Sciatic nerve (tissue), 2 donors: ENCODE measurements at regions not wholly inside any gene's neighbourhood (a gene's known extent, or its start where the extent isn't known, plus 50 kb on each side); places are given as distances from the start of the nearest gene placed in this dataset.
"Not testable (repeated sequence)": the region's sequence is repeated elsewhere in the genome, so short reads cannot be mapped to it uniquely, and the experiment has no call there.

Experiments used
- ATAC-seq: fragments of 200-7000 bp; cut with Tn5 transposase; one replicate; pipeline ENCODE4 v1.9.1; 2020; ENCODE audit warnings: mild to moderate bottlenecking, moderate library complexity
- DNase-seq: peaks from one replicate; pipeline ENCODE4 v3.0.0-alpha.2; 2020; ENCODE audit warnings: low spot score
- intact Hi-C: fragments of 100-400 bp; cut with DNase I; formaldehyde crosslinking; loops from one replicate; pipeline ENCODE4 v1.14.2; 2022
- donor health status: DM: no; HTN: no; CAD: no.
- donor health status: DM: no; HTN: no; CAD: no.

DNA sequence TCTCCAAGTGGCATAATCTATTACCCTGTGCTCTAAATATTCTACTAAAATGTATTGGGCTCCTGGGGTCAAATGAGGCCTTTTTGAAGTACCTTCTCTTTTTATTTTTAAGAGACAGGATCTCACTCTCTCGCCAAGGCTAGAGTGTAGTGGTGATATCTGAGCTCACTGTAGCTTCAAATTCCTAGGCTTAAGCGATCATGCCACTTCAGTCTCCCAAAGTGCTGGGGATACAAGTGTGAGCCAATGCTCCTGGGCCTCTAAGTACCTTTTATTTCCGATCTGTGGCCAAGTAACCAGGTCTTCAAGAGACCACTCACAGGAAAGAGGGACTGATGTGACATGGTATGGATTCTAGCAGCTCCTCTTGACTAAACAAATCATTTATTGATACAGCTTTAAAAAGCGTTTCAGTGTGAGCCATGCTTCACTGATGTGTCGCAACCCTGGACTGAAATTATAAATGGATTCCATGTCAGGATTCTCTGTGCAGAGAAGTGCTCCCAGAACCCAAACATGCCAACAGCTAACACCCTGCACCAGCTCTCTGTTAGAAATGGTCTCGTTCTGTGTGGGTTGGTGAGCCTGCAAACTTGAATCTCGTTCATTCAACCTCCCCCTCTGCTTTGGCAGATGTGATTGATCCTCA, 477.8 kb downstream of the HINT1 start:
- intact Hi-C loops, result no loop called here
- DNase-seq (no peak), ATAC-seq (no peak)

- intact Hi-C loops, result no loop called here
- ATAC-seq, result no peak
Measured at GRCh38 chr5:130678637-130679036, 486.4 kb downstream of the HINT1 start.

DNA sequence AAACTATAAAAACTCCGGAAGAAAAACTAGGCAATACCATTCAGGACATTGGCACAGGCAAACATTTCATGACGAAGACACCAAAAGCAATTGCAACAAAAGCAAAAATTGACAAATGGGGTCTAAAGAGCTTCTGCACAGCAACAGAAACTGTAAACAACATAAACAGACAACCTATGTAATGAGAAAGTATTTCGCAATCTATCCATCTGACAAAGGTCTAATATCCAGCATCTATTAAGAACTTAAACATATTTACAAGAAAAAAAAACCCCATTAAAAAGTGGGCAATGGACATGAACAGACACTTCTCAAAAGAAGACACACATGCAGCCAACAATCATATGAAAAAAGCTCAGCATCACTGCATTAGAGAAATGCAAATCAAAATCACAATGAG, 498.6 kb downstream of the HINT1 start:
- ATAC-seq, result no peak
- DNase-seq, result no peak
- intact Hi-C loops, result no loop called here

More at GRCh38 chr5:130678637-130679036, 486.4 kb downstream of the HINT1 start:
- DNase-seq, result no peak

GRCh38 chr5:130652176-130652575, 512.9 kb downstream of the HINT1 start:
- DNase-seq (no peak), ATAC-seq (no peak)
- intact Hi-C loops, result no loop called here

- DNase-seq, result no peak
- no peak for ATAC-seq
- intact Hi-C loops, result no loop called here
Measured at GRCh38 chr5:130651440-130651839, 513.6 kb downstream of the HINT1 start.

DNA sequence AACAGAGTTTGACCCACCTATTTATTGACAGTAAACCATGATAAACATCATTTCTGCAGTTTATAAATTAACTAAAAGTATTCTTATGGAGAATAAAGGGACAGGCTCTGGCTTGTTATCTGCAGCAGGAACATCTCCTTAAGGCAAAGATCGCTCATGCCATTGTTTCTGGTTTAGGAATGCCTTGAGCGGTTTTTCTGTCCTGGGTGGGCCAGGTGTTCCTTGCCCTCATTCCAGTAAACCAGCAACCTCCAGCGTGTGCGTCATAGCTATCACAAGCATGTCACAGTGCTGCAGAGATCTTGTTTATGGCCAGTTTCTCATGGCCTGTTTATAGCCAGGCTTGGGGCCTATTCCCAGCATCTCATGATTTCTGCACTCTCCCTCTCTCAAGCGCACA, 521.7 kb downstream of the HINT1 start:
- intact Hi-C loops, result no loop called here
- ATAC-seq, result no peak

GRCh38 chr5:130642461-130642860, 522.6 kb downstream of the HINT1 start:
- intact Hi-C loops, result no loop called here
- no peak for DNase-seq
- no peak for ATAC-seq

More for the DNA sequence above, 521.7 kb downstream of the HINT1 start:
- no peak for DNase-seq

DNA sequence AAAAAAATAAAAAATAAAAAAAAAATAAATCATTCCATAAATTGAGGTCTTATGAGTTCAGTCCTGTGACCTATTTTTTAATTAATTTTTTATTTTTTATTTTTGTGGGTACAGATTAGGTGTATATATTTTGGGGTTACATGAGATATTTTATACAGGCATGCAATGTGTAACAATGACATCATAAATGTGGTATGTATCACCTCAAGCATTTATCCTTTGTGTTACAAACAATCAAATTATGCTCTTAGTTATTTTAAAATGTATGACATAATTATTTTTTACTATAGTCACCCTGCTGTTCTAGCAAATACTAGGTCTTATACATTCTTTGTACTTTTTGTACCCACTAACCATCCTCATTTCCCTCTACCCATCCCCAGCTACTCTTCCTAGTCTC, 537.9 kb downstream of the HINT1 start:
- intact Hi-C loops, result no loop called here
- no peak for DNase-seq
- no peak for ATAC-seq

DNA sequence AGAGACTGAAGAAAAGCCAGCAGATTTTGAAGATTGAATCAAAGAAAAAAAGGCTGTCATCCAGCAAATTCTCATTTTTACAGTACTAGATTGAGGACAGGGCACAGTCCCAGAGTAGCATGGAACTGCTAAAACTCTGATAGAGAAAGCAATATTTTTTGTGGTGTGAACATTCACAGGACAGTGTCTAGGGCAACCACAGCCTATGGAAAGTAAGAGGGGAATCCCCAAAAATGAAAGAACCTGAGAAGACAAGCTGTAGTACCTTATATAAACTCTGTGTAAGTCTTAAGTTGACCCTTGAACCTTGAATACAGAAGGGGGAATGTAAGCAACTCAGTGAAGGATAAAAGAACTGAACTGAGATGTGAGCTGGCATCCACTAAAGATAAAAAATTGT, 540.3 kb downstream of the HINT1 start:
- ATAC-seq (no peak), DNase-seq (no peak)
- intact Hi-C loops, result no loop called here

- no peak for ATAC-seq
Measured at GRCh38 chr5:130616161-130616560, 548.9 kb downstream of the HINT1 start.

DNA sequence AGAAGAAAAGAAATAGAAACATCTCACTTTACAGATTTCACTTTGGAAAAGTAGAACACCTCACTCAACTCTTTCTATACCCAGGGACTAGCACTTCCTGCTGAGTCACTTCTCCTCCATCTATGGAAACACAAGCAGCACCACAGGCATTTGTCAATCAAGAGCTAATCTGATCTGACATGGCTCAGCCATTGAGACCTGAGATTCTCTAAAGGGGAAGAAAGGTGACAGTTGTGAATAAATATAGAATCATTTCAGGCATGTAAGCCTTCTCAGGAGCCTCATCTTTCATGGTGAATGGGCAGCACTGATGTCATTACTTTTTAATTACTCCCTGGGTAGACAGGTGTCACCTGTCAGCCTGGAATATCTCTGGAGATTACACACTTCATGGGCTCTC, 559.8 kb downstream of the HINT1 start:
- ATAC-seq (no peak), DNase-seq (no peak)
- intact Hi-C loops, result no loop called here

More at GRCh38 chr5:130616161-130616560, 548.9 kb downstream of the HINT1 start:
- intact Hi-C loops, result no loop called here
- no peak for DNase-seq

GRCh38 chr5:130596647-130597046, 568.4 kb downstream of the HINT1 start:
- ATAC-seq, intact Hi-C loops, DNase-seq: not testable (repeated sequence)

DNA sequence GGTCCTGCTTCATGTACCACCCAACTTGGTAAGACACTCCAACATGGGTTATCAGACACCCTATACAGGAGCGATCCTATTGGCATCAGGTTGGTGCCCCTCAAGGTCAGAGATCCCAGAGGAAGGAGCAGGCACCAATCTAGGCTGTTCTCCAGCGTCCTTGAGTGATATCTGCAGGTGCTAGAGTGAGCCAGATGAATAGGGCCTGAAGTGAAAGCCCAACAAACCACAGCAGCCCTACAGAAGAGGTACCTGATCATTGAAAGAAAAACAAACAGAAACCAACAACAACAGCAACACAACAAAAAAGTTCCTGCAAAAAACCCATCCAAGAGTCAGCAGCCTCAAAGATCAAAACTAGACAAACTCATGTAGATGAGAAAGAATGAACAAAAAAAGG, 584.8 kb downstream of the HINT1 start:
- DNase-seq (no peak), ATAC-seq (no peak)
- intact Hi-C loops, result no loop called here

DNA sequence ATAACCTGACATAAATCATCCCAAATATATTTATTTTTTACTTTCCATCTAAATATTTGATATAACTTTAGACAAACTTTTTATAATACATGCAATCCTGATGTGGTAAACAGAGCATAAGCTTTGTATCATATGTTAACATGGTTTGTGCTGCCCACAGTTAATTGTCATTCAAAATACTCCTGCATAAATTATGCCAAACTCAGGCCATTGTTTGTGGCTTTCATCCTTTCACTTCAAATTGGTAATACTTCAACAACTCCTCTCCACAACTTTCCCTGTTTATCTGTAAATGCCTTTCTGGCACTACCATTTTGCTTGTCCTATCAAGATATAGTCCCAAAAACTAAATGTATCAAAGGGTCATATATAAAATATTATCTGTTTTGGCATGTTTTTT, 586.7 kb downstream of the HINT1 start:
- intact Hi-C loops, result no loop called here
- DNase-seq (no peak), ATAC-seq (no peak)

DNA sequence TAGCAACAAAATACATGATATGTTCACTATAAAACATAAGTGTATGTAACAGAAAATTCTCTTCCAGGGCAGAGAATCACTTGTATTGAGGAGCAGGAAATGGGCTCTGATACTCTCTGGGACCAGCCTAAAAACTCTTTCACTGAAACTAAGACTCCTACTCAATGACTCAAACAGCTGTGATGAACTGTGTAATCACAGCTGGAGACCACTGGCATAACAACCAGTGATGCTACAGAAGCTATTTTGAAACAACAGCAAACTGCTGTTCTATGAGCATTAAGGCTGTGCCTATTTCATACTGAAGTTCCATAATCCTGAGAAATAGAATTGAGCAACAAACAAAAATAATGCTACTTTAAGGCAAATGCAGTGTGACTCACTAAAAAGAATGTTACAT, 594.0 kb downstream of the HINT1 start:
- ATAC-seq (no peak), DNase-seq (no peak)
- intact Hi-C loops, result no loop called here

DNA sequence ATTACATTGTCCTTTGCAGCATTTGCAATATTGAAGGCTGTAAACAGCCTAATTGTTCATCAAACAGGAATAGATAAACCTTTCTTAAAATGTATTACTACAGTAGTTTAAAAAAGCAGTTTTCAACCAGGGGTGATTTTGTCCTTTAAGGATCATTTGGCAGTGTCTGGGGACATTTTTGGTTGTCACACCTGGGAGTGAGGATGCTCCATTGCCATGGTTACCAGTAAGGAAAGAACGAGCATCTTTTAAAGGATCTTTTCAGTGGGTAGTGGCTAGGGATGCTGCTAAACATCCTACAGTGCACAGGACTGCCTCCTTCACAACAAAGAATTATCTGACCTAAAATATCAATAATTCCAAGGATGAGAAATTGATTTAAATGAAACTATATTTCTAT, 596.3 kb downstream of the HINT1 start:
- DNase-seq (no peak), ATAC-seq (no peak)
- intact Hi-C loops, result no loop called here

- intact Hi-C loops, result no loop called here
- no peak for ATAC-seq
- no peak for DNase-seq
Measured at GRCh38 chr5:130555429-130555828, 609.6 kb downstream of the HINT1 start.

GRCh38 chr5:130550562-130550928, 614.5 kb downstream of the HINT1 start:
- DNase-seq (no peak), ATAC-seq (no peak)
- intact Hi-C loops, result no loop called here

GRCh38 chr5:130549884-130550561, 615.0 kb downstream of the HINT1 start:
- no peak for ATAC-seq
- intact Hi-C loops, result no loop called here
- no peak for DNase-seq

GRCh38 chr5:130546211-130546610, 618.8 kb downstream of the HINT1 start:
- intact Hi-C loops, result no loop called here
- ATAC-seq (no peak), DNase-seq (no peak)

DNA sequence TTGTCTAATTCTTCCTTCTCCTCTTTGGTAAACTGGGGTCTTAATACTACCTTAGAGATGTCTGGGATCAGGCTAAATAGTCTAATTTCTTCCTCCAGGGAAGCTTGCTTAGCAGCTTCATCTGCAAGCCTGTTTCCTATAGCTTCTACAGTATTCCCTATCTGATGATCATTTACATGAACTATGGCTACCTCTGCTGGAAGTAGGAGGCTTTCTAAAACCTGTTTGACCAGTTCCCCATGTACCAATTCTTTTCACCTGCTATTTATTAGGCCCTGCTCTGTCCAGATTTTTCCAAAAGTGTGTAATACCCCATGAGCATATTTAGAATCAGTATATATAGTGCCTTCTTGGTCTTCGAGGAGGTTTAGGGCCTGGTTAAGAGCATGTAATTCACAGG, 619.8 kb downstream of the HINT1 start:
- DNase-seq, result no peak
- intact Hi-C loops, result no loop called here
- ATAC-seq, result no peak
